ENCODE measurements at regions not wholly inside any gene's neighbourhood (a gene's known extent, or its start where the extent isn't known, plus 50 kb on each side); places are given as distances from the start of the nearest gene placed in this dataset.
"Not testable (repeated sequence)": the region's sequence is repeated elsewhere in the genome, so short reads cannot be mapped to it uniquely, and the experiment has no call there.

DNA sequence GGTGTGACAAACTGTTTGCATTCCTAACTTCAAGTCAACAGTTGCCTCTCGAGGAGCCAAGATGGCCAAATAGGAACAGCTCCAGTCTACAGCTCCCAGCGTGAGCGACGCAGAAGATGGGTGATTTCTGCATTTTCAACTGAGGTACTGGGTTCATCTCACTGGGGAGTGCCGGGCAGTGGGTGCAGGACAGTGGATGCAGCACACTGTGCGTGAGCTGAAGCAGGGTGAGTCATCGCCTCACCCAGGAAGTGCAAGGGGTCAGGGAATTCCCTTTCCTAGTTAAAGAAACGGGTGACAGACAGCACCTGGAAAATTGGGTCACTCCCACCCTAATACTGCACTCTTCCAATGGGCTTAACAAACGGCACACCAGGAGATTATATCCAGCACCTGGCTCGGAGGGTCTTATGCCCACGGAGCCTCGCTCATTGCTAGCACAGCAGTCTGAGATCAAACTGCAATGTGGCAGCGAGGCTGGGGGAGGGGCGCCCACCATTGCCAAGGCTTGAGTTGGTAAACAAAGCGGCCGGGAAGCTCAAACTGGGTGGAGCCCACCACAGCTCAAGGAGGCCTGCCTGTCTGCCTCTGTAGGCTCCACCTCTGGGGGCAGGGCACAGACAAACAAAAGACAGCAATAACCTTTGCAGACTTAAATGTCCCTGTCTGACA, 75.1 kb upstream of the ST3GAL5 start:
- TF ChIP-seq, protein P1, sequence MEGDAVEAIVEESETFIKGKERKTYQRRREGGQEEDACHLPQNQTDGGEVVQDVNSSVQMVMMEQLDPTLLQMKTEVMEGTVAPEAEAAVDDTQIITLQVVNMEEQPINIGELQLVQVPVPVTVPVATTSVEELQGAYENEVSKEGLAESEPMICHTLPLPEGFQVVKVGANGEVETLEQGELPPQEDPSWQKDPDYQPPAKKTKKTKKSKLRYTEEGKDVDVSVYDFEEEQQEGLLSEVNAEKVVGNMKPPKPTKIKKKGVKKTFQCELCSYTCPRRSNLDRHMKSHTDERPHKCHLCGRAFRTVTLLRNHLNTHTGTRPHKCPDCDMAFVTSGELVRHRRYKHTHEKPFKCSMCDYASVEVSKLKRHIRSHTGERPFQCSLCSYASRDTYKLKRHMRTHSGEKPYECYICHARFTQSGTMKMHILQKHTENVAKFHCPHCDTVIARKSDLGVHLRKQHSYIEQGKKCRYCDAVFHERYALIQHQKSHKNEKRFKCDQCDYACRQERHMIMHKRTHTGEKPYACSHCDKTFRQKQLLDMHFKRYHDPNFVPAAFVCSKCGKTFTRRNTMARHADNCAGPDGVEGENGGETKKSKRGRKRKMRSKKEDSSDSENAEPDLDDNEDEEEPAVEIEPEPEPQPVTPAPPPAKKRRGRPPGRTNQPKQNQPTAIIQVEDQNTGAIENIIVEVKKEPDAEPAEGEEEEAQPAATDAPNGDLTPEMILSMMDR (conservative IDR thresholded peaks at IDR 0.05; ENCODE audit: low read length): not testable (repeated sequence)
- not testable (repeated sequence) for TF ChIP-seq EZH2phosphoT487 (IDR thresholded peaks at IDR 0.05; ENCODE audit: borderline replicate concordance, low read depth, low read length)

Data from OCI-LY7 (cell line).